Testis (tissue), 2 donors: ENCODE measurements at regions not wholly inside any gene's neighbourhood (a gene's known extent, or its start where the extent isn't known, plus 50 kb on each side); places are given as distances from the start of the nearest gene placed in this dataset.

Source experiments
- POLR2A ChIP-seq: fragments of 450-650 bp; IDR thresholded peaks from one replicate; pipeline ENCODE4 v1.6.1; 2017; ENCODE audit warnings: antibody characterized with exemption, mild to moderate bottlenecking, moderate library complexity
- TF ChIP-seq, protein P1 (sequence below), 3 experiments: fragments of 450-650 bp in 2 of 3; fragments of 200-600 bp in 1 of 3; sonication (generic) in 1 of 3; IDR thresholded peaks; one replicate each; pipeline ENCODE4 v1.5.1; 2016 to 2019; ENCODE audit warnings: antibody characterized with exemption in 3 of 3, mild to moderate bottlenecking in 2 of 3, moderate library complexity in 1 of 3

DNA sequence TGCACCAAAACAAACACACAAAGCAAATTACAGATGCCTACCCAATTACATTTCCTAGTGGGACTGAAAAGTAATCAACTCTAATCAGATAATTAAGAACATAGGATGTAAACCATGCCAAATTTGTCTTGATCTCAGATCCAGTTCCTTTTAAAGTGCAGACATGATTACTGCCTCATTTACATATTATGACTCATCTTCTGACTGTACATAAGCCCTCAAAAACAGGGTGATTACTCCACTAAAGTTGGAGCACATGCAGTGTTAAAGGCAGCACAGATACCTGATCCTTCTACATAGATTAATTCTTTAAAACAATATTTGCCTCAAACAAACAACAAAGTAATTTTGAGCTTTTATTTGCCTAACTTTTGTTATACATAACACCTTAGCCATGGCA is 337.2 kb downstream of the RPS29 start:
- TF ChIP-seq, protein P1, sequence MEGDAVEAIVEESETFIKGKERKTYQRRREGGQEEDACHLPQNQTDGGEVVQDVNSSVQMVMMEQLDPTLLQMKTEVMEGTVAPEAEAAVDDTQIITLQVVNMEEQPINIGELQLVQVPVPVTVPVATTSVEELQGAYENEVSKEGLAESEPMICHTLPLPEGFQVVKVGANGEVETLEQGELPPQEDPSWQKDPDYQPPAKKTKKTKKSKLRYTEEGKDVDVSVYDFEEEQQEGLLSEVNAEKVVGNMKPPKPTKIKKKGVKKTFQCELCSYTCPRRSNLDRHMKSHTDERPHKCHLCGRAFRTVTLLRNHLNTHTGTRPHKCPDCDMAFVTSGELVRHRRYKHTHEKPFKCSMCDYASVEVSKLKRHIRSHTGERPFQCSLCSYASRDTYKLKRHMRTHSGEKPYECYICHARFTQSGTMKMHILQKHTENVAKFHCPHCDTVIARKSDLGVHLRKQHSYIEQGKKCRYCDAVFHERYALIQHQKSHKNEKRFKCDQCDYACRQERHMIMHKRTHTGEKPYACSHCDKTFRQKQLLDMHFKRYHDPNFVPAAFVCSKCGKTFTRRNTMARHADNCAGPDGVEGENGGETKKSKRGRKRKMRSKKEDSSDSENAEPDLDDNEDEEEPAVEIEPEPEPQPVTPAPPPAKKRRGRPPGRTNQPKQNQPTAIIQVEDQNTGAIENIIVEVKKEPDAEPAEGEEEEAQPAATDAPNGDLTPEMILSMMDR (IDR thresholded peaks at IDR 0.05), result no peak
- no peak for TF ChIP-seq POLR2A
